HCT116 (cell line): ENCODE measurements at regions not wholly inside any gene's neighbourhood (a gene's known extent, or its start where the extent isn't known, plus 50 kb on each side); places are given as distances from the start of the nearest gene placed in this dataset.

Experiments used
- CTCF ChIP-seq, 3 experiments: fragments of 200-600 bp in 1 of 3; sonication (generic) in 1 of 3; IDR thresholded peaks in 2 of 3; conservative IDR thresholded peaks in 1 of 3; 2 replicates each; pipeline ENCODE4 v1.5.1; 2012 to 2017; ENCODE audit warnings: low read depth in 2 of 3, low read length in 2 of 3, antibody characterized with exemption in 1 of 3, borderline replicate concordance in 1 of 3, control low read depth in 1 of 3, mild to moderate bottlenecking in 1 of 3, mixed read lengths in 1 of 3, mixed run types in 1 of 3, moderate library complexity in 1 of 3; ENCODE audit not compliant: insufficient read depth in 1 of 3
- POLR2A ChIP-seq: IDR thresholded peaks from 2 replicates; pipeline ENCODE4 v1.7.0; 2011; ENCODE audit warnings: borderline replicate concordance; ENCODE audit not compliant: insufficient read depth, insufficient read length; ENCODE audit errors: extremely low read depth
- POLR2AphosphoS5 ChIP-seq: IDR thresholded peaks from 2 replicates; pipeline ENCODE4 v1.6.1; 2011; ENCODE audit warnings: mild to moderate bottlenecking, low read depth, low read length, moderate library complexity
- RAD21 ChIP-seq: IDR thresholded peaks from 2 replicates; pipeline ENCODE4 v1.6.1; 2012; ENCODE audit warnings: low read depth, mild to moderate bottlenecking

GRCh38 chr4:108484187-108484586, 136.2 kb upstream of the RPL34 start:
- TF ChIP-seq RAD21: no peak
- no peak for TF ChIP-seq CTCF (IDR thresholded peaks at IDR 0.05 in 2 of 3, conservative IDR thresholded peaks at IDR 0.05 in 1 of 3; ENCODE audit: borderline replicate concordance in 1 of 3, insufficient read depth in 1 of 3, low read depth in 2 of 3, low read length in 2 of 3)
- no peak for TF ChIP-seq POLR2AphosphoS5
- no peak for TF ChIP-seq POLR2A
